Astrocyte (in vitro differentiated cells and primary cell): ENCODE measurements at regions not wholly inside any gene's neighbourhood (a gene's known extent, or its start where the extent isn't known, plus 50 kb on each side); places are given as distances from the start of the nearest gene placed in this dataset.

ENCODE experiments used
- DNase-seq: peaks from one replicate; pipeline ENCODE4 v3.0.0-alpha.2; 2010; ENCODE audit warnings: low read depth
- FAIRE-seq: peaks from 2 replicates; lab custom pipeline; 2011; peaks lifted over from hg19 to GRCh38; lab: Jason Lieb, UNC
- H2AFZ ChIP-seq: 2 replicates; pipeline ENCODE4 v1.6.0; 2012; ENCODE audit warnings: low read depth, low read length, inconsistent platforms
- H3K27ac ChIP-seq: 2 replicates; pipeline ENCODE4 v1.5.1; 2011; ENCODE audit warnings: low read depth, low read length, inconsistent platforms
- H3K27me3 ChIP-seq: 2 replicates; pipeline ENCODE4 v1.6.0; 2011; ENCODE audit warnings: low read length, inconsistent platforms; ENCODE audit not compliant: insufficient read depth
- H3K36me3 ChIP-seq: 2 replicates; pipeline ENCODE4 v1.5.1; 2011; ENCODE audit warnings: low read length, inconsistent platforms; ENCODE audit not compliant: insufficient read depth
- H3K4me1 ChIP-seq: 2 replicates; pipeline ENCODE4 v1.5.1; 2011; ENCODE audit warnings: low read length, inconsistent platforms; ENCODE audit not compliant: insufficient read depth
- H3K4me2 ChIP-seq: 2 replicates; pipeline ENCODE4 v1.6.0; 2012; ENCODE audit warnings: low read length, inconsistent platforms
- H3K4me3 ChIP-seq: 2 replicates; pipeline ENCODE4 v1.5.1; 2011; ENCODE audit warnings: low read depth, mild to moderate bottlenecking, low read length, inconsistent platforms; ENCODE audit not compliant: insufficient read depth
- H3K79me2 ChIP-seq: 2 replicates; pipeline ENCODE4 v1.6.0; 2012; ENCODE audit warnings: mild to moderate bottlenecking, low read length, inconsistent platforms; ENCODE audit not compliant: insufficient read depth
- H3K9ac ChIP-seq: 2 replicates; pipeline ENCODE4 v1.6.0; 2012; ENCODE audit warnings: mild to moderate bottlenecking, low read length, inconsistent platforms
- H3K9me3 ChIP-seq: 2 replicates; pipeline ENCODE4 v1.5.1; 2012; ENCODE audit warnings: low read depth, mild to moderate bottlenecking, low read length, inconsistent platforms; ENCODE audit not compliant: insufficient read depth
- H4K20me1 ChIP-seq: 2 replicates; pipeline ENCODE4 v1.6.0; 2012; ENCODE audit warnings: low read length, inconsistent platforms; ENCODE audit not compliant: insufficient read depth
- H3K27ac Mint-ChIP-seq: one replicate; pipeline ENCODE4 v1.8.0; 2021; ENCODE audit warnings: mild to moderate bottlenecking, mixed read lengths; ENCODE audit not compliant: unreplicated experiment
- H3K27me3 Mint-ChIP-seq: one replicate; pipeline ENCODE4 v1.8.0; 2021; ENCODE audit warnings: low read depth, mixed read lengths; ENCODE audit not compliant: unreplicated experiment
- H3K36me3 Mint-ChIP-seq: one replicate; pipeline ENCODE4 v1.8.0; 2021; ENCODE audit warnings: low read depth, mixed read lengths; ENCODE audit not compliant: unreplicated experiment
- H3K4me1 Mint-ChIP-seq: one replicate; pipeline ENCODE4 v1.8.0; 2021; ENCODE audit warnings: low read depth, mixed read lengths; ENCODE audit not compliant: unreplicated experiment
- H3K4me3 Mint-ChIP-seq: one replicate; pipeline ENCODE4 v1.8.0; 2021; ENCODE audit warnings: mild to moderate bottlenecking, moderate library complexity, mixed read lengths; ENCODE audit not compliant: unreplicated experiment
- H3K9me3 Mint-ChIP-seq: one replicate; pipeline ENCODE4 v1.8.0; 2021; ENCODE audit warnings: mild to moderate bottlenecking, mixed read lengths; ENCODE audit not compliant: unreplicated experiment
- EZH2 ChIP-seq: IDR thresholded peaks from 2 replicates; pipeline ENCODE4 v1.6.1; 2012; ENCODE audit warnings: mild to moderate bottlenecking, low read length, inconsistent platforms; ENCODE audit not compliant: insufficient read depth
- TF ChIP-seq, protein P1 (sequence below): IDR thresholded peaks from 2 replicates; pipeline ENCODE4 v1.5.1; 2011; ENCODE audit warnings: low read depth, mild to moderate bottlenecking, inconsistent platforms, low read length, moderate library complexity; ENCODE audit not compliant: insufficient read depth

- Histone ChIP-seq H3K9ac (no peak overlapping the region), H3K79me2 (no peaks in the 10 kb centered on the region), H3K9me3 (peaks cover 16% of the 10 kb centered on the region), H3K27ac (no peak overlapping the region), H3K36me3 (no peaks in the 10 kb centered on the region), H3K4me2 (no peak overlapping the region), H4K20me1 (no peaks in the 10 kb centered on the region), H2AFZ (no peak overlapping the region), H3K27me3 (no peaks in the 10 kb centered on the region), H3K4me1 (no peaks in the 10 kb centered on the region), H3K4me3 (no peak overlapping the region)
- Mint-ChIP-seq H3K4me1 (no peaks in the 10 kb centered on the region), H3K27ac (no peak overlapping the region), H3K36me3 (no peaks in the 10 kb centered on the region), H3K9me3 (peaks cover 14% of the 10 kb centered on the region), H3K4me3 (no peak overlapping the region), H3K27me3 (peaks cover 17% of the 10 kb centered on the region)
- no peak for TF ChIP-seq EZH2
- TF ChIP-seq, protein P1, sequence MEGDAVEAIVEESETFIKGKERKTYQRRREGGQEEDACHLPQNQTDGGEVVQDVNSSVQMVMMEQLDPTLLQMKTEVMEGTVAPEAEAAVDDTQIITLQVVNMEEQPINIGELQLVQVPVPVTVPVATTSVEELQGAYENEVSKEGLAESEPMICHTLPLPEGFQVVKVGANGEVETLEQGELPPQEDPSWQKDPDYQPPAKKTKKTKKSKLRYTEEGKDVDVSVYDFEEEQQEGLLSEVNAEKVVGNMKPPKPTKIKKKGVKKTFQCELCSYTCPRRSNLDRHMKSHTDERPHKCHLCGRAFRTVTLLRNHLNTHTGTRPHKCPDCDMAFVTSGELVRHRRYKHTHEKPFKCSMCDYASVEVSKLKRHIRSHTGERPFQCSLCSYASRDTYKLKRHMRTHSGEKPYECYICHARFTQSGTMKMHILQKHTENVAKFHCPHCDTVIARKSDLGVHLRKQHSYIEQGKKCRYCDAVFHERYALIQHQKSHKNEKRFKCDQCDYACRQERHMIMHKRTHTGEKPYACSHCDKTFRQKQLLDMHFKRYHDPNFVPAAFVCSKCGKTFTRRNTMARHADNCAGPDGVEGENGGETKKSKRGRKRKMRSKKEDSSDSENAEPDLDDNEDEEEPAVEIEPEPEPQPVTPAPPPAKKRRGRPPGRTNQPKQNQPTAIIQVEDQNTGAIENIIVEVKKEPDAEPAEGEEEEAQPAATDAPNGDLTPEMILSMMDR: no peak
- no peak for DNase-seq
- FAIRE-seq: no peak
These were observed 84.6 kb upstream of the PPP1R26 start for GRCh38 chr9:135394699-135395645.

- Histone ChIP-seq H3K4me1 (no peaks in the 10 kb centered on the region), H3K27me3 (no peaks in the 10 kb centered on the region), H3K27ac (no peak overlapping the region), H3K36me3 (no peaks in the 10 kb centered on the region), H2AFZ (no peak overlapping the region), H3K9ac (no peak overlapping the region), H3K4me3 (no peak overlapping the region), H3K79me2 (no peaks in the 10 kb centered on the region), H3K9me3 (peaks cover 16% of the 10 kb centered on the region), H4K20me1 (no peaks in the 10 kb centered on the region), H3K4me2 (no peak overlapping the region)
- H3K4me1 Mint-ChIP-seq: no peaks in the 10 kb centered on the region
- DNase-seq (no peak), FAIRE-seq (no peak)
- peaks cover 23% of the 10 kb centered on the region for H3K27me3 Mint-ChIP-seq
- H3K36me3 Mint-ChIP-seq: no peaks in the 10 kb centered on the region
- no peak overlapping the region for H3K27ac Mint-ChIP-seq
- H3K9me3 Mint-ChIP-seq: peaks cover 16% of the 10 kb centered on the region
- no peak overlapping the region for H3K4me3 Mint-ChIP-seq
- TF ChIP-seq EZH2: no peak
- TF ChIP-seq, protein P1: no peak
These were observed 82.4 kb upstream of the PPP1R26 start for GRCh38 chr9:135397142-135397541.
